Endothelial cell of hepatic sinusoid (primary cell): ENCODE measurements at regions not wholly inside any gene's neighbourhood (a gene's known extent, or its start where the extent isn't known, plus 50 kb on each side); places are given as distances from the start of the nearest gene placed in this dataset.

ENCODE experiments used
- in situ Hi-C: cut with HindIII; loops from 2 replicates; pipeline ENCODE4 v1.10.0; 2017; ENCODE audit warnings: low sequenced_read_pairs

GRCh38 chr1:188237573-188238348, 1409.0 kb downstream of the PLA2G4A start:
- in situ Hi-C loops: no loop called here

- in situ Hi-C loops: no loop called here
Measured at GRCh38 chr1:188240772-188241406, 1412.1 kb downstream of the PLA2G4A start.

DNA sequence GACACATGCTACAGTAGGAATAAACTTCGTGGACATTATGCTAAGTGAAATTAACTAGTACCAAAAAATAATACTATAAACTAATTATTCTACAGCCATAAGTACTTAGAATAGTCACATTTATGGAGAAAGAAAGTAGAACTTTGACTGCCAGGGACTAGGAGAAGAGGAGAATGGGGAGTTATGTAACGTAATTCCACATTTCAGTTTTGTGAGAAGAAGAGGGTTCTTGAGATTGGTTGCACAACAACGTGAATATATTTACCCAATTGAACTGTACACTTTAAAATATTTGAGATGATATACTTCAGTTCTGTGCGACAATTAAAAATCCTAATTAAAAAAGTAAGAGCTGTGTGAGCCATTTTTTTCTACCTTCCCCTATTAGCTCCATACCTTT, 1412.9 kb downstream of the PLA2G4A start:
- in situ Hi-C loops: no loop called here

DNA sequence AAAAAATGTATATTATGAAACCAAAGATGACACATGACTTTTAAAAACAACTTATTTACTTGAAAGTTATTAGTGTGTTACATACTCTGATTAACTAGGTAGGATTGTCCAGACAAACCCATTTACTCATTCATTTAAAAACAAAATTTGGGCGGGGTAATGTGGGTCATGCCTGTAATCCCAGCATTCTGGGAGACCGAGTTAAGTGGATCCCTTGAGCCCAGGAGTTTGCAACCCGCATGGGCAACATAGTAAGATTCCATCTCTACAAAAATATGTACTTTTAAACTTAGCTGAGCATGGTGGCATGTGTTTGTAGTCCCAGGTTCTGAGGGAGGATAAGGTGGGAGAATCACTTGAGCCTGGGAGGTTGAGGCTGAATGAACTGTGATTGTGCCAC, 1414.7 kb downstream of the PLA2G4A start:
- in situ Hi-C loops: no loop called here

- in situ Hi-C loops: no loop called here
Measured at GRCh38 chr1:188244681-188245080, 1415.9 kb downstream of the PLA2G4A start.

- in situ Hi-C loops: no loop called here
Measured at GRCh38 chr1:188247255-188247654, 1418.5 kb downstream of the PLA2G4A start.

DNA sequence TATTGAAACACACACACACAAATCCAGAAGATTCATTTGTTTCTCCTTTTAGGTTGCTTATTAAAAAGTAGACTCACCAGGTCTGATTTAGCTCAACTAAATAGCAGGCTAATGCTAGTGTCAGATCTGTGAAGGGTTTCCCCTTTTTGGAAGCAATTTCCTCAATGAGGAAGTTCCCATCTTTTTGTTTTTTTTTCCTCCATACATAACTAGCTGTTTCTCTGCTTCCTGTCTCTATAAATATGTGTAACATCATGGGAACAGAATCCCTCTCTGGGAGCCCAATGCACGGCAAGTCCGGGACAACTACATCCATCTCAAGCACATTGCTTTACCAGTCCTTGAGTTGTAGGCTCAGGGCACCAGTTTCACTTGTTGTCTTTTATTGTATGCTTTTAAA, 1421.1 kb downstream of the PLA2G4A start:
- in situ Hi-C loops: no loop called here

DNA sequence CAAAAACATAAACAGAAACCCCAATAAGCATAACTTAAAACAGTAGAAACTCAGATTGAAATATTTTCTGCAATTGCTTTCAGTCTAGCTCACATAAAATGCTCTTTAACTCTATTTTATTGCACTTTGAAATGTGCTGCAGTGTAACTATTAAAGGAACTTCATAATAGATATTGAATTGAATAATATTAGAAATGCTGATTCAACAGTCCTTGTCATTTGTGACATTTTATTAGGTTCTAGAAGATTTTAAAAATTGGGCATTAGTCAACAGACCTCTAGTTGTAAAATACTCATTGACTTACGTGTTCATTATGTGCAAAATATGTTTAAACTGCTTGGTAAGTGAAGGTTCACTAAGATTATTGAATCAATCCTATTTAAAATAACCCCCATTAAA, 1422.3 kb downstream of the PLA2G4A start:
- in situ Hi-C loops: no loop called here

GRCh38 chr1:188261849-188262248, 1433.1 kb downstream of the PLA2G4A start:
- in situ Hi-C loops: no loop called here

- in situ Hi-C loops: no loop called here
Measured at GRCh38 chr1:188269956-188270355, 1441.2 kb downstream of the PLA2G4A start.

DNA sequence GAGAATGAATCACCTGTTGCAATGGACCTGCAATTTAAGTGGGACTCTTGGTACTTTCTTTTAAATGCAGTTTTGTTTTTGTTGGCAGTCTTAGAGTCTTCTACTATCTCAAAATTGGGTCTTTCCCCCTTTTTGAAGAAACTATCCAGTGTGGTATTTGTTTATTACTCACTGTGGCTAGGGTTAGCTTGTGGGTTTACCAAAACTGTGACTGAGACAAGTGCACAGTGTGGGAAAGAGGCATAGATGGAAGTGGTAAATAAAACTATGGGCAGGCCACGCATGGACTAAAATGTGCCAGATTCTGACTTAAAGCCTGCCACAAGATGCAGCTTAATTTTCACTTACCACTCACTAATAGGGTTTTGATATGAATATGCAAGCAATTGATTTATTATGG, 1441.7 kb downstream of the PLA2G4A start:
- in situ Hi-C loops: no loop called here

- in situ Hi-C loops: no loop called here
Measured at GRCh38 chr1:188277771-188278170, 1449.0 kb downstream of the PLA2G4A start.

GRCh38 chr1:188281921-188282320, 1453.2 kb downstream of the PLA2G4A start:
- in situ Hi-C loops: no loop called here

DNA sequence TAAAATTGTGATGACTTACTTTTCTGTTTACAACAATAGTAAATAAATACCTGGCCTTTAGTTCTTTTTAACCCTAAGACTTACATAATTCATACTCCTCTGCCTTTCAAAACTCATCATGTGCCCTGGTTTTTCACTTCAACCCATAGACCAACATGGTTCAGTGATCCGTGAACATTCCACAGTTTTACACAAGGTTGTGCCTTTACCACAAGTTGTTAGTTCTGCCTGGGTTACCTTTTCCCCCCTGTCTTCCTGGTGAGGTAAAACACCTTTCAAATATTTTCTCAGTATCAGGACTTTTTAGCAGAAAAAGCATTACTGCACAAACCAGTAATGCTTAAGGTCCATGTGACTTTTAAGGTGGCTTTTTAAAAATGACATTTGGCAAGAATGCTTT, 1466.4 kb downstream of the PLA2G4A start:
- in situ Hi-C loops: no loop called here

- in situ Hi-C loops: no loop called here
Measured at GRCh38 chr1:188302746-188303145, 1474.0 kb downstream of the PLA2G4A start.

GRCh38 chr1:188314557-188315137, 1485.9 kb downstream of the PLA2G4A start:
- in situ Hi-C loops: no loop called here

GRCh38 chr1:188317894-188318293, 1489.1 kb downstream of the PLA2G4A start:
- in situ Hi-C loops: no loop called here

GRCh38 chr1:188325211-188325610, 1496.5 kb downstream of the PLA2G4A start:
- in situ Hi-C loops: no loop called here

DNA sequence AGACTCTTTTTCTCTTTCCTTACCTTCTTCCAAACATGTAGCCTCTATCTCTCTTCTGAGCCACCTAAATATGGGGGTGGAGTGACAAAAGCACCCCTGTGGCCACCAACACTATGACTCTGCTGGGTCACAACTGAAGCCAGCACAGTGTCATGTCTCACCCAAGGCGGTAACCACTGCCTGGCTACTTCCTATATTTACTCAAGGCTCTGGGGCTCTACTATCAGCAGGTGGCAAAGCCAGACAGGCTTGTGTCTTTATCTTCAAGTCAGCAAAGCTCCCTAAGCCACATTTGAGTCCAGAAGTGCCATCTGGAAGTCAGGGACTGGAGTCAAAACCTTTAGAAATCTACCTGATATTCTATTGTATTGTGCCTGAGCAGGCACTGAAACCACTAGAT, 1515.2 kb downstream of the PLA2G4A start:
- in situ Hi-C loops: no loop called here

DNA sequence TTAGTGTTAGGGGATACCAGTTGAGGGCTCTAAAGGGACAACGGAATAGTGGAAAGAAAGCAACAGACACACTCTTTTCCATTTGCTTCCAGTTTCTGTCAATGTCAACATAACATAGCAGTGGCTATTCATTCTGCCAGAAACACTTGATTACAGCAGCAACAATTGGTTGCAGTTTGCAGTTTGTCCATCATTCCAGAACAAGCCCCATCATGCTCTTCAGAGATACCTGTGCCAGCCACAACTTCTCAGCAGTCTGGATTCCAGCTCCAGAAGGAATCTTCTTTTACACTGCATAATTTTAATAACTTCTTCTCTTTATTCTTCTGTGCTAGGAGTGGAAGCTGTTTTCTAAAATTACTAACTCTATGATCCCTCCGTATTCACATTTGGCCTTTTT, 1521.4 kb downstream of the PLA2G4A start:
- in situ Hi-C loops: no loop called here

DNA sequence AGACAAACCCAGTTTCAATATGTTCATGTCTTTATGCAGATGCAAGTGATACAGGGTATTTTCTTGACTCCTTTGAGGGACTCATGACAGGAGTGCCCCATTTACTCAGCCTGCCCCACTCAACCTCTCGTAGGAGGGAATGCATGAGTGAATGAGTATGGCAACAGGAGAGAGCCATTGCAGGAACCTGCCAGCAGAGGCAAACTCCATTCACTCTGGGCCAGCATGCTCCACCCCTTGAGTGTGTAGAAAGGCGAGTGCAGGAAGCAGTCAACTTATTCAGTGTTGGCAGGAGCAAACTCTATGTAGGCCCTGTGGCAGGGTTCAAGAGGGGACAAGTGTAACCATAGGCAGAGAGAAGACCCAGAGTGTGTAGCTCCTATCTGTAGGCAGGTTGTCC, 1526.3 kb downstream of the PLA2G4A start:
- in situ Hi-C loops: no loop called here

- in situ Hi-C loops: no loop called here
Measured at GRCh38 chr1:188355847-188356246, 1527.1 kb downstream of the PLA2G4A start.
